ENCODE measurements at regions not wholly inside any gene's neighbourhood (a gene's known extent, or its start where the extent isn't known, plus 50 kb on each side); places are given as distances from the start of the nearest gene placed in this dataset.
"Not testable (repeated sequence)": the region's sequence is repeated elsewhere in the genome, so short reads cannot be mapped to it uniquely, and the experiment has no call there.

DNA sequence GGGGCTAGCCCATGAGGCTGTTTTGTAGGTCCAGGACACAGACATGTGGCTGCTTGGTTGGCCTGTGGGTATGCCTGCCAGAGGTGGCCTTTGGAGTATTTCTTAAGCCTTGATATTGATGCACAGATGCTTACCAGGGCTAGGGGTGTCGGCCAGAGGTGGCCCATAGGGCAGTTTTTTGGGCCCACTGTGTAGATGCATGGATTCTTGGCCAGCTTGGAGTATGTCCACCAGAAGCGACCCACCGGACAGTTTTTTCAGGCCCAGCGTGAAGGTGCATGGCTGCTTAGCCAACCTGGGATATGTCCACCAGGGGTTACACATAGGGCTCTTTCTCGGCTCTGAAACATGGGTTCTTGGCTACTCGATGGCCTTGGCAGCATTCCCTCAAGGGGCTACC lies 1199.1 kb downstream of the CNTNAP5 start:
- DNase-seq (ENCODE audit: low spot score): no peak

DNA sequence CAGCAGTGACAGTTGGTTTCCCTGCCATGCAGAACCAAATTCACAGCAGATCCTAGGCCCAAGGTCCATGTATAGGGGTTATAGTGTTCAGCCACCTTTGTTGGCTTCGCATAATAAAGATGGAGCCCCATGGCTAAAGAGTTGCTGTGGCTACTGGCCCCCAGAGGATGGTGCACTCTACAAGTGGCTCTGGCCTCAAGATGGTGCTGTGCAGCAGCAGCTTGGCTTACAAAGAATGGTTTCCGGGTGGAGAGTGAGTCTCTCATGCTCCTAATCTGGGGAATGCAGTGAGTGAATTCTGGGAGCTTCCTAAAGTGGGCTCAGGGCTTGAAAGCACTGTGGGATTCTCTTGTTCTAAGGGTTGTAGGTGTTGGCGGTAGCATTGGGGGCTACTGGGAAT lies 1199.7 kb downstream of the CNTNAP5 start:
- no peak for DNase-seq (ENCODE audit: low spot score)

DNA sequence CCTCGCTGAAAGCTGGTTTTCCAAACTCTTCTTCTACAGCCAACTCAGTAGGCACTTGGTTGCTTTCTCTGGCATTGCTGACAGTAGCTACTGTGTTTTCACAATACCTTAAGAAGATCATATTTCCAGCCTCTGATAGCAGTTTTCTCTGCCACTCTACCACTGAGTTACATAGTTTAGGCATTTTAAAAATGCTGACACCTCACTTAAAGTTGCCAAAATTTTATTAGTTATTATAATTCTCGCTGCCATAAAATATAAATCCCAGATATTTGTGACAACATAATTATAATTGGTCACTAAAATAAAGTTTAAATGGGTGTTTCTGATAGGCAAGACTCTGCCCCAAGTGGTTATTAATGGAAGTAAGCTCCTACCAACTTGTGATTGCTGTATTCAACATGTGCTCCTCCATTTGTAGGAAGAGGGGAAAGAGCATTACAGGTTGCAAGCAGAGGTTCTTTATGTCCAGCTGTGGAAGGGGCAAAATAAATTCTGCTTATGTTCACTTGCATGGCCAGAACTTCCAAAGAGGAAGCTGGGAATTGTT lies 1202.8 kb downstream of the CNTNAP5 start:
- no peak for DNase-seq (ENCODE audit: low spot score)

DNA sequence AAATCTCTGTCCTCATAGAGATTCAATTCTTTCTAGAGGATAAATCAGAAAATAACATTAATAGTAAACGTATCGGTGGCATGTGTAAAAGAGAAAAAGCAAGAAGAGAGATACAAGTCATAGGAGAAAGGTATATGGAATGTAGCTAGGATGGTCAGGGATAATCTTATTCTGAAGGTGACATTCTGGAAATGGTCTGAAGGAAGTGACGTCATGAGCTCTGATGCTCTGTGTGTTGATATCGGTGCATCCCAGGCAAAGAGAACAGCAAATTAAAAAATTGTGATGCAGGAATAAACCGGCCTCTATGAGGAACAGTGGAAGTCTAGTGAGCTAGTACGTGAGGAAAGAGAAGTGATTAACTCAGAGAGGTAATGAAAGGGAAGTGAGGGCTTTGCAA lies 1215.8 kb downstream of the CNTNAP5 start:
- DNase-seq (ENCODE audit: low spot score): no peak

DNA sequence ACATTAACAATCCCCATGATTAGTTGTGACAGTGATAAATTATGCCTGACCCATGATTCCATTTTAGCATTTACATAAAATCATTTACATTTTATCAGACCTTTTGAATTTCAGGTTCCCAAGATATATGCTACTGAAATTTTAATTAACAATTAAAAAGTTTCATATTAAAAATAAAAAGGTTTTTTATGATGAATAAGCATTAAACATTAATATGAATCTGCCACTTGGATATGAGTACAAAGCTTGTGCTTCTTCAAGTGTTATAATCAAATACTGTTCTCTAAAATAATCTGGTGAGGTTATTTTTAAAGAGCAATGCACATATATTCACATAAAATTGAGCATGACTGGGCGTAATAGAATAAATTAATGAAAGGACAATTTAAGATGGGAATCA lies 1218.0 kb downstream of the CNTNAP5 start:
- DNase-seq (ENCODE audit: low spot score): no peak

DNA sequence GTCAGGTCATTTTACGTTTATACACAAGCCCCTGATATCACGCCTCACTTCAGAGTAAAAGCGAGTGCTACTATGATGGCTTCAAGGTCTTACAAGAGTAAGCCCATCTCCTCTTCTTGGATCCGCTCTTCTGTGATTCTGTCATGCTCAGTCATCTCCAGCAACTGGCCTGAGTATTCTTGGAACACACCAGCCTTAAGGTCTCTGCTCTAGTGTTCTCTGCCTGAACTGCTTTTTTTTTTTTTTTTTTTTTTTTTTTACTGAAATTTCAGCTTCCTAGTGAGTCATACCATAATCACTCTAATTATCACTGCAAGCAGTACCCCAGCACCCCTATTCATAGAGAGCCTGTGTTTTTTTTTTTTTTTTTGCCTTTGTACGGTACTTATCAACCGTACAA lies 1228.9 kb downstream of the CNTNAP5 start:
- DNase-seq (ENCODE audit: low spot score): no peak

DNA sequence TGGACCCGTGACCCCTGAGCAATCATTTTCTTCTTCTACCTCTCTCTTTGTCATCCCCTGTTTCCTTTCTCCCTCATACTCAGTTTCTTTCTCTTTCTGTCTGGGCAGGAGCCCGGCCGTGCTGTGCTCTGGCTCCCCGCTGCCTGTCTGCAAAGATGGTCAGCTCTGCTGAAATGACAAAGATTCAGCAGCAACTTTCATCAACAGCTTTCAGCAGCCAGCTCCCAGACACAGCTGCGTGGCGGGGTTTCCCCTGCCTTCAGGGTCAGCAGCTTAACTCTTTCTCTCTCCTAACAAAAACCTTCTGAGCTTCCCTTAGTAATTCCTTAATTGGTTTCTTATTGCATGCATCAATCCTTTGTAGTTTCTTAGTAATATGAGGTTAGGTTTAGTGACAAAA lies 1234.4 kb downstream of the CNTNAP5 start:
- DNase-seq (ENCODE audit: low spot score): peak; percentile 59

DNA sequence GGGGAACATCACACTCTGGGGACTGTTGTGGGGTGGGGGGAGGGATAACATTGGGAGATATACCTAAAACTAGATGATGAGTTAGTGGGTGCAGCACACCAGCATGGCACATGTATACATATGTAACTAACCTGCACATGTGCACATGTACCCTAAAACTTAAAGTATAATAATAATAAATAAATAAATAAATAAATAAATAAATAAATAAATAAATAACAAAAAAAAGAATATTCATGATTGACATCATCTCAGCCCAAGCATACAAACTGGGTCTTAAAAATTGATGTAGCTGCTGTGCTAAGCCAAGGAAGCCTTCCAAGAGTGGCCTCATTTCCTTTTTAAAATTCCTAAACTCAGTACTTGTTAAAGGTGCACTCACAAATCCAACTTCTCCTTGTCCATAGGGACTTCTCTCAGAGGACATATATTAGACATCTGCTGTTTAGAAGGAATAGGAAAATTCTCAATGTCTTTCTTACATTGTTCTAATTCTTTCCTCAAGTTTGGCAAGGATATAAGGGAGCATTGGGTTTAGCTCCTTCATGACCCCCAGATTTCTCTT lies 1235.4 kb downstream of the CNTNAP5 start:
- DNase-seq (ENCODE audit: low spot score): not testable (repeated sequence)

DNA sequence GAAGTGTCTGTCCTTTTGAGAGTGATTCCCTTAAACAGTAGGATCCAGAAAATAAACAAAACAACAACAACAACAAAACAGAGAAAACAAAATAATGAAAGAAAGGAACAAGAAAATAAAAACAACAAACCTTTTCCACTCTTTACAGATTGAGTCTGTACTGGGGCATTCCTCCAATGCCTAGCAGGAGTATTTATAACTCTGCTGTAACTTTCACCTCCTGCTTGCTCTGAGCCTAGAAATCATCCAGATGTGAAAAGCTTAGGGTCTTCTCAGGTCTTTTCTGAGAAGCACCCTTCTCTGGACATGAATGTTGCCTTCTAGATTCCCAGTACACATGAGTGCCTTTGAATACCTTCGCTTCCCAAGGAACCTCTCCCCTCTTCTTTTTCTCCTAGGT lies 1239.4 kb downstream of the CNTNAP5 start:
- DNase-seq (ENCODE audit: low spot score): no peak

DNA sequence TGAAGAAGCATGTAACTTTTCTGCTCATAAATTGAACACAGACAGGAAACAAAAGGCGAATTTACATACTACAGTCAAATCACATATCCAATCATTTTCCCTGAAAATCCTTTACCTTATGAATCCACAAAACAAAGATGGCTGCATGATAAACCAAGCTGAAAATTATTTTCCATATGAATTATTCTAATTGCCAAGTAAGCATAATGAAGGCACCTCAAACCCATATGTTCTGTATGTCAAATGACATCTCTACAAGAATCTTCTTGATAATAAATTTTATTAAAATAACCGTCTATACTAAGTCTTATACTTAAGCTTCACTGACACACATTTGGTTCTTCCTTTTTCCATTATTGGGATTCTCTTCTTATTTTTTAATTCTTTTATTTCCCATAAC lies 1242.6 kb downstream of the CNTNAP5 start:
- no peak for DNase-seq (ENCODE audit: low spot score)

DNA sequence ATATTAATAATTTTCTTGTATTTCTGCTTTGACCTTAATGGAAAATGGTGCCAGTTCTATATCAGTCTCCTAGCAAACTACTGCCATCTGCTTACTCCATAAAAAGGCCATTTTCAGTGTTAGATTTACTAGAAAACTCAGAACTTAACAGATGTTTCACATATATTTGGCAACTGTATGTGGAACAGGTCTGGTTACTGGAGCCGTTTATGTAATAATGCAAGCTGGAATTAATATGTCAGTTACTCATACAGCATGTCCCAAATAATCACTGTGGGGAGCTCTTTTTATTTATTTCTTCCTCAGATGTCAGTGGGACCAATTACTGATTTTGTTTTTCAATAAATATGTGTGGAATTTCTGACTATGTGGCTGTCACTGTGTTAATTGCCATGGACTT lies 1247.6 kb downstream of the CNTNAP5 start:
- DNase-seq (ENCODE audit: low spot score): no peak

DNA sequence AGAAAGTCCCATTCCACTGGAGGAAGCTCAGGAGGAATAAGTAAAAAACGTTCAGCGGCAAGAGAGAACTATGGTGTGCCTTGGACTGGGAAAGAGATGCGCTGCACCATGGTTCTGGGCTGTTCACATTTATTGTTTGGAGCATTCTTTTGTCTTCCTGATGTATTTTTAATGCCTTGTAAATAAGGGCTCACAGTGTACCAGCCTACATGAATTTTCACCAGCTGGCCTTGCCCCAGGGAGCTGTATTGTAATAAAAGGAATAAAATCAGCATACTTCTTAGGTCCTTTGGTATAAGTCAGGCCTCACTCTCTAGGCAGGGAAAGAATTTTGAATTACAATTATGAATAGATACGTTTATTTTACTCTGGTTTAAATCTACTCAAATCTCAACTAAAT lies 1249.6 kb downstream of the CNTNAP5 start:
- no peak for DNase-seq (ENCODE audit: low spot score)

DNA sequence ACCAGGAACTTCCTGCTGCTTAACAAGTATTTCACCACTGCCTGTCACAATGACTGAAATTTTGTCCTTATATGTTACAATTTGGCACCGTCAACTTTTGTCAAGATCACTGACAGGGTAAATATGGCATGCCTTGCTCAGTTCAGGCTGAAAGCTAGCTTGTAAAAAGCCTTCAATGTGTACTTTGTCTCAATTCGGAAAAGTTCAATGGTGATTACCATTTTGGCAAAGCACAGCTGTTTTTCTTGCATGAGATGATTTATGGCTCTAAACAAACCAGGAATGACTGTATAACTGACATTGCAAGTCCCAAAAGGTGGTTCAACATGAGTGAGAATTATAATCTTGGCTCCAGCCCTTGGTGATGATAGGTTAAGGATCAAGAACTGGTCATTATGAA lies 1255.2 kb downstream of the CNTNAP5 start:
- DNase-seq (ENCODE audit: low spot score): no peak

DNA sequence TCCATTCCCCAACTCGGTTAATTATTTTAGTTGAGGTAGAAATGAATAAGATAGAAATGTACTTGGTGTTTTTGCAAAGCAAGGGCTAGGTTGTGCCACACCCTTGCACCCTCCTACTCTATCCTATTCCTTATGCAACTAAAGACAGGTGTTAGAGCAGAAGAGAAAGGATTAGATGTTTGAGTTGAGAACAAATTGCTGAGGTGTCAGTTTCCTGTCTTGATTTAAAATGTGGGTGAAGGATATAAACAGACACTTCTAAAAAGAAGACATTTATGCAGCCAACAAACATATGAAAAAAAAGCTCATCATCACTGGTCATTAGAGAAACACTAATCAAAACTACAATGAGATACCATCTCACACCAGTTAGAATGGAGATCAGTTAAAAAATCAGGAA lies 1256.2 kb downstream of the CNTNAP5 start:
- DNase-seq (ENCODE audit: low spot score): no peak

DNA sequence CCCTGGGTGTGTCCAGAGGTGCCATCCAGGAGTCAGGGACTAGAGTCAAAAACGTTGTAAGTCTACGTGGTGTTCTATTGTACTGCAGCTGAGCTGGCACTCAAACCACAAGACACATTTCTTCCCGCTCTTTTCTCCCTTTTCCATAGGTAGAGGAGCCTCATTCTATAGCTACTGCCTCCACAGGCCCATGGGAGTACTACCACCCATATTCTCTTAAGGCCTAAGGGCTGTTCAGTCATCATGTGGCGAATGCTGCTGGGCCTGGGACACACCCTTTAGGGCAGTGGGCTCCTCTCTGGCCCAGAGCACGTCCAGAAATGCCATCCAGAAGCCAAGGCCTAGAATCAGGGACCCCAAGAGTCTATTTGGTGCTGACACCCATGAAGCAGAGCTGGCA lies 1271.7 kb downstream of the CNTNAP5 start:
- no peak for DNase-seq (ENCODE audit: low spot score)

DNA sequence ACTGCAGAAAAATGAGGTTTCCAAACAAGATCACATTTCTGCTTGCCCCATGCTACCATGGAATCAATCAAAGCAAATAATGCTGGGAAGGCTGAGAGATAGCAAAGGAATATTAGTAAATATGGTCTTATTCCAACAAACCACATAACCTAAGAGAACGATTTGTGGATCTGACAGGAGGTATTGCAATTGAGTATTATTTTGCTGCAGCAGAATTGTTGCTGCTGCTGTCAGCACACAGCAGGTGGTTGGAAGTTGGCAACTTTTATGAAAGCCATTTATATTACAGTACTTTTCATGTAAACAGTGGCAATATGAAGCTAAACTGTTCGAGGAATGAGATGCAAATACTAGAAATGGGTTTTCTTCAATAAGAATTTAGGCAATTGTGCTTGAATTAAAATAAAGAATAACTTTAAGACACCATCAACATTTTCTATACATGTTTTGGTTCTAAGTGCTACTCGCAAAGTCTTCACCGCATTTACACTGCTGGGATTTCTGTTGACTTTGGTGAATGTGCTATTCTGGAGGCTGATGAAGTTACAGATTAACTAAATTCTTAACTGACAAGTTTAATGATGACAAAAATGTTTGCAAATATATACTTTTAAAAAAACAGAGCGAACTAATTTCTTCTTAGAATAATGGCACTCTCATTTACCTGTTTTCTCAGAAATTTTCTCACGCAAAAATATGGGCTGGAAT lies 1285.7 kb downstream of the CNTNAP5 start:
- DNase-seq (ENCODE audit: low spot score): no peak

DNA sequence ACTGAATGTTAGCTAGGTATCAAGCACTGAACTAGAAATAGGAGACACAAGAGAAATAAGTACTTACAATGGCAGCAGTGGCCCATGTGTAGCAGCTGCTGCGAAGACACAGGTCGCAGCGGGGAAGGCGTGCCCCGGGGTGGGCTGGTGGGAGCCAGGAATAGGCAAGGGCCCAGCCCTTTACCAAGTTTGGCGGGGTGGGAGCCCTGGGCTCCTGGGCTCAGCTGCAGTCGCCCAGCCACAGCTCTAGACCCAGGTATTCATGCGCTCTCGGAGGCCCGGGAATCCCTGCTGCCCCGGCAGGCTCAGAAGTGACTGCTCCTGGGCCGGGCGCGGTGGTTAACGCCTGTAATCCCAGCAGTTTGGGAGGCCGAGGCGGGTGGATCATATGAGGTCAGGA lies 1287.3 kb downstream of the CNTNAP5 start:
- no peak for DNase-seq (ENCODE audit: low spot score)

DNA sequence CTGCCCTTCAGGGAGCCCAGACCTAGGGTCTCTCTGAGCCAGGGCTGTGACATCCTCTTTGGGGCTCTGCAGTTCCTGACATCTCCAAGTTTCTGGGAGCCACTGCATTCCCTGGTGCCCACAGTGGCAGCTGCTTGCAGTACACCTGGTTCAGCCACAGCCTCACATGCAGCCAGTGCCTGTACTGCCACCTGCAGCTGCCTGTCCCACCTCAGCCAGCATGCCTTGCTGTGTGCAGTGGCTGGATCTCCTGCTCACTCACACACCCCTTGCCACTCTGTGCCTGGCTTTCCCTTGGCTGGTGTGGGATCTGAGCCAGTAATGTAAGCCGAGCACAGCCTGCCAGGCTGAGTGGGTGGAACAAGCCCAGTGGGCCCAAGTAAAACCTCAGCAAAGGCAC lies 1288.7 kb downstream of the CNTNAP5 start:
- peak; percentile 48 for DNase-seq (ENCODE audit: low spot score)

DNA sequence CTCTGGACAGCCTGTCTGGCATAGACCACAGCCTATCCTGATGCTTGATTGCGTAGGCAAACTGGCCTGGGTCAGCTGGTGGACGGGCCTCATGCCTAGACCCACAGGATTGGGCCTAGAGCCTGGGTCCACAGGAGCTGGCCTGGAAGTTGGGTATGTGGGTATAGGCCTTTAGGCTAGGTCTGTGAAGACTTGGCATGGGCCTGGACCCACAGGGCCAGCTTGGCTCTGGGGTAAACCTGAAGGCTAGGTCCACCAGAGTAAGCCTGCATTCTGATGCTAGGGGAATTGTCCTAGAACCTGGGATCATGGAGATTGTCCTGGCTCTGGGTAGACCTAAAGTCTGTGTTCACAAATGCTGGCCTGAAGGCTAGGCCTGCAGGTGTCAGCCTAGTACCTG lies 1293.7 kb downstream of the CNTNAP5 start:
- DNase-seq (ENCODE audit: low spot score): no peak

DNA sequence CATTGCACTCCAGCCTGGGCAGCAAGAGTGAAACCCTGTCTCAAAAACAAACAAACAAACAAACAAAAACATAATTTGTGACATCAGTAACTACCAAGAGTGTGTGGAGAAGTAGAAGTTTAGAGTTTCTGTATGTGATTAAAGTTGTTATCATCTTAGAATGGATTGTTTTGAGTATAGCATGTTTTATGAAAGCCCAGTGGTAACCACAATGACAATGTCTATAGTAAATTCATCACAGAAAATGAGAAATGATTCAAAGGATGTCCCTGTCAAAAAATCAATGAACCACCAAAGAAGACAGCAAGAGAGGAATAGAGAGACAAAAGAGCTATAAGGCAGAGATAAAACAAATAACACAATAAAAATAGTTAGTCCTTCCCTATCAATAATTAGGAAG lies 1299.2 kb downstream of the CNTNAP5 start:
- DNase-seq (ENCODE audit: low spot score): no peak

DNA sequence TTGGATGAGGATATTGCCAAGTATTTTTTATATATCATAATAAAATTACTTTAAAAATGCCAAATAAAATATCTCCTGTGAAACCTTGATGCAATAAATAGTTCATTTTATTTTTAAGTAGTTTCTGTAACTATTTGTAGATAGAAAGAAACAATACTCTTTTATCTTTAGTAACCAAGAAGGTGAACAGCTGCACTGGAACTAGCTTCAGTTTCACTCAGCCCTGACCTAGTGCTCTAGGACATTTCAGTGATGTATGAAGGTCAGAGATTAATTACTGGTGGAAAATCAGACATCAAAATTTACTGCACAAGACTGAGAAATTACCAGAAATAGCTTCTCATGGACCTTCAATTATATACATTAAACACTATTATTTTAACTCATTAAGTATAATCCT lies 1305.0 kb downstream of the CNTNAP5 start:
- DNase-seq (ENCODE audit: low spot score): no peak

DNA sequence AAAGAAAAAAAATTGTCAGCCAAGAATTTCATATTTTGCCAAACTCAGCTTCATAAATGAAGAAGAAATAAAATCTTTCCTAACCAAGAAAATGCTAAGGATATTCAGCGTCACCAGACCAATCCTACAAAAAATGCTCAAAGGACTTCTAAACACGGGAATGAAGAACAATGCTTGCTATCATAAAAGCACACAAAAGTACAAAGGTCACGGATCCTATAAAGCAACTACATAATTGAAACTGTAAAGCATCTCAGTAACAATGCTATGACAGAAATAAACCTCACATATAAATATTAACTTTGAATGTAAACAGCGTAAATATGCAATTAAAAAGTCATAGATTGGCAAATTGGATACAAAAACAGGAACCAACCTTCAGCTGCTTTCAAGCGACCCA lies 1314.6 kb upstream of the GYPC start:
- DNase-seq (ENCODE audit: low spot score): no peak

DNA sequence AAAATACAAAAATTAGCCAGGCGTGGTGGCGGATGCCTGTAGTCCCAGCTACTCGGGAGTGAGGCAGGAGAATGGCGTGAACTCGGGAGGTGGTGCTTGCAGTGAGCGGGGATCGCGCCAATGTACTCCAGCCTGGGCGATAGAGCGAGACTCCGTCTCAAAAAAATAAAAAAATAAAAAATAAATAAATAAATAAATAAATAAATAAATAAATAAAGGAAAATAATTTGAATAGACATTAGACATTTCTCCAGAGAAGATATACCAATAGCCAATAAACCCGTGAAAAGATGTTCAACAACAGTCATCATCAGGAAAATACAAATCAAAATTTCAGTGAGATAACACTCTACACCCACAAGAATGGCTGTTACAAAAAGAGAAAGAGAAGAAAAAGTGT lies 1302.4 kb upstream of the GYPC start:
- DNase-seq (ENCODE audit: low spot score): not testable (repeated sequence)

All from ecto neural progenitor cell (in vitro differentiated cells).